Kidney tubule cell (primary cell): ENCODE measurements at regions not wholly inside any gene's neighbourhood (a gene's known extent, or its start where the extent isn't known, plus 50 kb on each side); places are given as distances from the start of the nearest gene placed in this dataset.
"Not testable (repeated sequence)": the region's sequence is repeated elsewhere in the genome, so short reads cannot be mapped to it uniquely, and the experiment has no call there.

Source experiments
- DNase-seq: peaks from one replicate; pipeline ENCODE4 v3.0.0-alpha.2; 2018; ENCODE audit warnings: low spot score

GRCh38 chr3:176328198-176328597 is 869.1 kb downstream of the TBL1XR1 start:
- DNase-seq, result no peak

GRCh38 chr3:176326894-176327490 is 870.3 kb downstream of the TBL1XR1 start:
- DNase-seq, result not testable (repeated sequence)

- DNase-seq, result not testable (repeated sequence)
Observed at GRCh38 chr3:176321532-176321931, 875.8 kb downstream of the TBL1XR1 start.

GRCh38 chr3:176321099-176321498 is 876.2 kb downstream of the TBL1XR1 start:
- DNase-seq, result no peak

GRCh38 chr3:176313426-176313825 is 883.9 kb downstream of the TBL1XR1 start:
- no peak for DNase-seq

- no peak for DNase-seq
Observed at GRCh38 chr3:176310641-176311040, 886.6 kb downstream of the TBL1XR1 start.

GRCh38 chr3:176302271-176302670 is 895.0 kb downstream of the TBL1XR1 start:
- DNase-seq, result no peak

- DNase-seq, result no peak
Observed at GRCh38 chr3:176296066-176296597, 901.1 kb downstream of the TBL1XR1 start.

GRCh38 chr3:176293276-176293675 is 904.0 kb downstream of the TBL1XR1 start:
- DNase-seq, result no peak

GRCh38 chr3:176286476-176287085 is 910.7 kb downstream of the TBL1XR1 start:
- no peak for DNase-seq

GRCh38 chr3:176275538-176275937 is 921.7 kb downstream of the TBL1XR1 start:
- DNase-seq, result no peak

- DNase-seq, result no peak
Observed at GRCh38 chr3:176275113-176275512, 922.2 kb downstream of the TBL1XR1 start.

- no peak for DNase-seq
Observed at GRCh38 chr3:176274161-176274560, 923.1 kb downstream of the TBL1XR1 start.

GRCh38 chr3:176262071-176262470 is 935.2 kb downstream of the TBL1XR1 start:
- DNase-seq, result no peak

GRCh38 chr3:176247191-176247590 is 950.1 kb downstream of the TBL1XR1 start:
- DNase-seq, result no peak

- DNase-seq, result no peak
Observed at GRCh38 chr3:176219970-176220369, 977.3 kb downstream of the TBL1XR1 start.

GRCh38 chr3:176214758-176215157 is 982.5 kb downstream of the TBL1XR1 start:
- DNase-seq, result no peak

- not testable (repeated sequence) for DNase-seq
Observed at GRCh38 chr3:176213314-176213713, 984.0 kb downstream of the TBL1XR1 start.

GRCh38 chr3:176208915-176209314 is 988.4 kb downstream of the TBL1XR1 start:
- DNase-seq, result no peak

GRCh38 chr3:176208283-176208682 is 989.0 kb downstream of the TBL1XR1 start:
- DNase-seq, result no peak

- no peak for DNase-seq
Observed at GRCh38 chr3:176206809-176207208, 990.5 kb downstream of the TBL1XR1 start.

- no peak for DNase-seq
Observed at GRCh38 chr3:176202652-176203051, 994.6 kb downstream of the TBL1XR1 start.

GRCh38 chr3:176193032-176193730 is 1004.1 kb downstream of the TBL1XR1 start:
- no peak for DNase-seq
